HL-60 (cell line): ENCODE measurements at regions not wholly inside any gene's neighbourhood (a gene's known extent, or its start where the extent isn't known, plus 50 kb on each side); places are given as distances from the start of the nearest gene placed in this dataset.

Experiments used
- GABPA ChIP-seq: IDR thresholded peaks from 2 replicates; pipeline ENCODE4 v1.6.1; 2012; ENCODE audit warnings: low read depth
- POLR2AphosphoS5 ChIP-seq: IDR thresholded peaks from 2 replicates; pipeline ENCODE4 v1.6.1; 2012; ENCODE audit warnings: low read depth
- SPI1 ChIP-seq: IDR thresholded peaks from 2 replicates; pipeline ENCODE4 v1.6.1; 2012; ENCODE audit warnings: low read depth, mild to moderate bottlenecking, borderline replicate concordance
- TF ChIP-seq, protein P1 (sequence below): IDR thresholded peaks from one replicate; pipeline ENCODE4 v1.5.1; 2011; ENCODE audit warnings: low read length, control low read depth, inconsistent platforms; ENCODE audit not compliant: insufficient read depth
- TF ChIP-seq, protein P2 (sequence below): IDR thresholded peaks from 2 replicates; pipeline ENCODE4 v1.6.1; 2012; ENCODE audit warnings: low read depth; ENCODE audit not compliant: insufficient replicate concordance

DNA sequence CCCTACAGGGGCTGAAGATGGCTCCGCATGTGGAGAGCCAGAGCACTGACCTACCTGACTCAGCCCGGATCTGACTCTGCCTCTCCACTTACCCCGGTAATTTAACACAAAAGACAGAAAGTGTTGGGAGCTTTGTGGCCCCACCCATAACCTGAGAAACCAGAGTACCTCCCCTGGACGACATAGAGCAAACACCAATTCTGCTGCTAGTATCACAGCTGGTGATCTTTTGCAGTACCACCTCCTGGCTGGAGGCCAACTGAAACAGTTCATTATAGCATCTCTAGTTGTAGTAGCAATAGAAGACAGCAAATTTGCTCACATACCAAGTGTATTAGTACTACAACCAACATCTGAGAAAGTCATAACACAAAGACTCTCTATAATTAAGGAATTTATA, 443.9 kb downstream of the KLHL4 start:
- TF ChIP-seq, protein P1, sequence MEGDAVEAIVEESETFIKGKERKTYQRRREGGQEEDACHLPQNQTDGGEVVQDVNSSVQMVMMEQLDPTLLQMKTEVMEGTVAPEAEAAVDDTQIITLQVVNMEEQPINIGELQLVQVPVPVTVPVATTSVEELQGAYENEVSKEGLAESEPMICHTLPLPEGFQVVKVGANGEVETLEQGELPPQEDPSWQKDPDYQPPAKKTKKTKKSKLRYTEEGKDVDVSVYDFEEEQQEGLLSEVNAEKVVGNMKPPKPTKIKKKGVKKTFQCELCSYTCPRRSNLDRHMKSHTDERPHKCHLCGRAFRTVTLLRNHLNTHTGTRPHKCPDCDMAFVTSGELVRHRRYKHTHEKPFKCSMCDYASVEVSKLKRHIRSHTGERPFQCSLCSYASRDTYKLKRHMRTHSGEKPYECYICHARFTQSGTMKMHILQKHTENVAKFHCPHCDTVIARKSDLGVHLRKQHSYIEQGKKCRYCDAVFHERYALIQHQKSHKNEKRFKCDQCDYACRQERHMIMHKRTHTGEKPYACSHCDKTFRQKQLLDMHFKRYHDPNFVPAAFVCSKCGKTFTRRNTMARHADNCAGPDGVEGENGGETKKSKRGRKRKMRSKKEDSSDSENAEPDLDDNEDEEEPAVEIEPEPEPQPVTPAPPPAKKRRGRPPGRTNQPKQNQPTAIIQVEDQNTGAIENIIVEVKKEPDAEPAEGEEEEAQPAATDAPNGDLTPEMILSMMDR, result no peak
- no peak for TF ChIP-seq POLR2AphosphoS5
- no peak for TF ChIP-seq GABPA
- no peak for TF ChIP-seq SPI1
- TF ChIP-seq, protein P2, sequence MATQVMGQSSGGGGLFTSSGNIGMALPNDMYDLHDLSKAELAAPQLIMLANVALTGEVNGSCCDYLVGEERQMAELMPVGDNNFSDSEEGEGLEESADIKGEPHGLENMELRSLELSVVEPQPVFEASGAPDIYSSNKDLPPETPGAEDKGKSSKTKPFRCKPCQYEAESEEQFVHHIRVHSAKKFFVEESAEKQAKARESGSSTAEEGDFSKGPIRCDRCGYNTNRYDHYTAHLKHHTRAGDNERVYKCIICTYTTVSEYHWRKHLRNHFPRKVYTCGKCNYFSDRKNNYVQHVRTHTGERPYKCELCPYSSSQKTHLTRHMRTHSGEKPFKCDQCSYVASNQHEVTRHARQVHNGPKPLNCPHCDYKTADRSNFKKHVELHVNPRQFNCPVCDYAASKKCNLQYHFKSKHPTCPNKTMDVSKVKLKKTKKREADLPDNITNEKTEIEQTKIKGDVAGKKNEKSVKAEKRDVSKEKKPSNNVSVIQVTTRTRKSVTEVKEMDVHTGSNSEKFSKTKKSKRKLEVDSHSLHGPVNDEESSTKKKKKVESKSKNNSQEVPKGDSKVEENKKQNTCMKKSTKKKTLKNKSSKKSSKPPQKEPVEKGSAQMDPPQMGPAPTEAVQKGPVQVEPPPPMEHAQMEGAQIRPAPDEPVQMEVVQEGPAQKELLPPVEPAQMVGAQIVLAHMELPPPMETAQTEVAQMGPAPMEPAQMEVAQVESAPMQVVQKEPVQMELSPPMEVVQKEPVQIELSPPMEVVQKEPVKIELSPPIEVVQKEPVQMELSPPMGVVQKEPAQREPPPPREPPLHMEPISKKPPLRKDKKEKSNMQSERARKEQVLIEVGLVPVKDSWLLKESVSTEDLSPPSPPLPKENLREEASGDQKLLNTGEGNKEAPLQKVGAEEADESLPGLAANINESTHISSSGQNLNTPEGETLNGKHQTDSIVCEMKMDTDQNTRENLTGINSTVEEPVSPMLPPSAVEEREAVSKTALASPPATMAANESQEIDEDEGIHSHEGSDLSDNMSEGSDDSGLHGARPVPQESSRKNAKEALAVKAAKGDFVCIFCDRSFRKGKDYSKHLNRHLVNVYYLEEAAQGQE, result no peak
